HepG2 (cell line): ENCODE measurements at regions not wholly inside any gene's neighbourhood (a gene's known extent, or its start where the extent isn't known, plus 50 kb on each side); places are given as distances from the start of the nearest gene placed in this dataset.

Experiments
- ATAC-seq: fragments of 200-7000 bp; cut with Tn5 transposase; 3 replicates; pipeline ENCODE4 v1.9.1; 2020; ENCODE audit warnings: mild to moderate bottlenecking, moderate library complexity
- BruUV-seq: library from RNA; stranded (reverse); fragments of 400-500 nt; replicated peaks from 2 replicates; lab custom pipeline; 2021; lab: Mats Ljungman, UMichigan
- CTCF ChIA-PET: fragments of 300-600 bp; formaldehyde crosslinking; extraction: SDS; loops from one replicate; lab custom pipeline; 2021; ENCODE audit warnings: low total read pairs, inconsistent platforms, low intra/inter-chr PET ratio; lab: Yijun Ruan, JAX
- POLR2A ChIA-PET: fragments of 350-600 bp; sonication (Branson Sonifier 250); formaldehyde crosslinking; loops from one replicate; lab custom pipeline; 2020; ENCODE audit warnings: antibody characterized with exemption, inconsistent platforms; lab: Yijun Ruan, JAX
- DNase-seq: peaks from one replicate; pipeline ENCODE4 v3.0.0-alpha.2; 2015; ENCODE audit warnings: low spot score
- FAIRE-seq: peaks from 3 replicates; lab custom pipeline; 2011; peaks lifted over from hg19 to GRCh38; lab: Jason Lieb, UNC
- H2AFZ ChIP-seq: one replicate; pipeline ENCODE4 v1.6.1; 2011; ENCODE audit warnings: low read length, inconsistent platforms
- H3K27ac ChIP-seq: fragments of 300-600 bp; 3 replicates; pipeline ENCODE4 v1.8.0; 2011; ENCODE audit warnings: mixed run types, mild to moderate bottlenecking, mixed read lengths, low read length, inconsistent platforms; ENCODE audit not compliant: insufficient read depth; ENCODE audit errors: extremely low read length
- H3K27me3 ChIP-seq, 2 experiments: fragments of 200-600 bp in 1 of 2; 2 replicates in 1 of 2; 3 replicates in 1 of 2; pipeline versions ENCODE4 v1.6.0 to v1.8.0; 2011; ENCODE audit warnings: low read length in 2 of 2, mild to moderate bottlenecking in 2 of 2, moderate library complexity in 2 of 2, inconsistent platforms in 1 of 2; ENCODE audit not compliant: insufficient read depth in 2 of 2, control insufficient read depth in 1 of 2
- H3K36me3 ChIP-seq, 2 experiments: fragments of 200-600 bp in 1 of 2; replicated peaks in 1 of 2; 2 replicates in 1 of 2; 3 replicates in 1 of 2; pipeline versions ENCODE4 v1.5.1 to v1.8.0; 2011; ENCODE audit warnings: low read length in 2 of 2, inconsistent platforms in 1 of 2; ENCODE audit not compliant: insufficient read depth in 2 of 2, control insufficient read depth in 1 of 2
- H3K4me1 ChIP-seq: 2 replicates; pipeline ENCODE4 v1.5.1; 2012; ENCODE audit warnings: low read length, inconsistent platforms; ENCODE audit not compliant: insufficient read depth
- H3K4me2 ChIP-seq: 2 replicates; pipeline ENCODE4 v1.6.0; 2011; ENCODE audit warnings: low read depth, low read length, inconsistent platforms
- H3K4me3 ChIP-seq, 3 experiments: fragments of 200-600 bp in 1 of 3; sonication (generic), shearing (Covaris generic) in 1 of 3; replicated peaks in 1 of 3; 2 replicates each; pipeline ENCODE4 v1.5.1; 2011 to 2016; ENCODE audit warnings: low read length in 3 of 3, inconsistent platforms in 2 of 3, low read depth in 2 of 3, mild to moderate bottlenecking in 2 of 3, control low read depth in 1 of 3, mixed read lengths in 1 of 3; ENCODE audit not compliant: insufficient read depth in 1 of 3
- H3K79me2 ChIP-seq: one replicate; pipeline ENCODE4 v1.6.1; 2011; ENCODE audit warnings: low read length, inconsistent platforms; ENCODE audit not compliant: insufficient read depth
- H3K9ac ChIP-seq: 2 replicates; pipeline ENCODE4 v1.6.0; 2011; ENCODE audit warnings: mild to moderate bottlenecking, low read depth, low read length, inconsistent platforms; ENCODE audit not compliant: insufficient read depth
- H3K9me3 ChIP-seq: 2 replicates; pipeline ENCODE4 v1.5.1; 2012; ENCODE audit warnings: mild to moderate bottlenecking, low read length
- H4K20me1 ChIP-seq: 2 replicates; pipeline ENCODE4 v1.6.0; 2011; ENCODE audit warnings: inconsistent platforms, mild to moderate bottlenecking, low read length, moderate library complexity; ENCODE audit not compliant: insufficient read depth
- ATF7-NPFF ChIP-seq: sonication (generic); formaldehyde crosslinking; IDR thresholded peaks from 2 replicates; pipeline ENCODE4 v1.8.1; 2023; ENCODE audit warnings: mild to moderate bottlenecking, low read depth, missing genetic modification reagents, moderate library complexity
- ATRX ChIP-seq: sonication (generic); formaldehyde crosslinking; IDR thresholded peaks from 2 replicates; pipeline ENCODE4 v1.4.0; 2020; ENCODE audit warnings: missing genetic modification reagents, borderline replicate concordance
- DNMT3B ChIP-seq: conservative IDR thresholded peaks from 2 replicates; pipeline ENCODE4 v1.6.1; 2016; ENCODE audit warnings: missing biosample characterization, control low read depth
- ELF1 ChIP-seq: sonication (generic); formaldehyde crosslinking; IDR thresholded peaks from 2 replicates; pipeline ENCODE4 v1.4.0; 2020; ENCODE audit warnings: missing genetic modification reagents
- GLMP ChIP-seq: sonication (generic); formaldehyde crosslinking; IDR thresholded peaks from 2 replicates; pipeline ENCODE4 v1.9.0; 2021; ENCODE audit warnings: missing genetic modification reagents, mild to moderate bottlenecking, borderline replicate concordance
- MED1 ChIP-seq: sonication (generic); formaldehyde crosslinking; IDR thresholded peaks from 2 replicates; pipeline ENCODE4 v1.4.0; 2020; ENCODE audit warnings: missing genetic modification reagents
- NFKB2 ChIP-seq: sonication (generic); formaldehyde crosslinking; IDR thresholded peaks from 2 replicates; pipeline ENCODE4 v1.4.0; 2020; ENCODE audit warnings: missing genetic modification reagents, borderline replicate concordance
- SALL1 ChIP-seq: sonication (generic); formaldehyde crosslinking; IDR thresholded peaks from 2 replicates; pipeline ENCODE4 v1.8.0; 2022; ENCODE audit warnings: mild to moderate bottlenecking, missing genetic modification reagents
- SP1 ChIP-seq, 2 experiments: fragments of 450-650 bp in 1 of 2; sonication (generic) in 1 of 2; formaldehyde crosslinking in 1 of 2; IDR thresholded peaks; 2 replicates each; pipeline versions ENCODE4 v1.4.0 to v1.6.1; 2016 to 2020; ENCODE audit warnings: missing genetic modification reagents in 1 of 2
- SP2 ChIP-seq: sonication (generic); formaldehyde crosslinking; IDR thresholded peaks from 2 replicates; pipeline ENCODE4 v1.5.1; 2020; ENCODE audit warnings: mild to moderate bottlenecking, missing genetic modification reagents
- TMF1 ChIP-seq: sonication (generic); formaldehyde crosslinking; IDR thresholded peaks from 2 replicates; pipeline ENCODE4 v1.8.1; 2022; ENCODE audit warnings: low read depth, missing genetic modification reagents
- WGBS: methylation state at CpG from one replicate; pipeline ENCODE4 v1.1.6; 2017; ENCODE audit warnings: low lambda C conversion rate; 5-methylcytosine and 5-hydroxymethylcytosine counted together
- in situ Hi-C: cut with HindIII; loops from 2 replicates; pipeline ENCODE4 v1.10.0; 2017; ENCODE audit warnings: low pct_unique_long_range_greater_than_20kb; ENCODE audit not compliant: extremely low pct_ligation_motif_present
- intact Hi-C: fragments of 100-400 bp; cut with micrococcal nuclease; formaldehyde crosslinking; loops from one replicate; pipeline ENCODE4 v1.10.0; 2022; ENCODE audit not compliant: unreplicated experiment
- TF ChIP-seq, protein P1 (sequence below): IDR thresholded peaks from 2 replicates; pipeline ENCODE4 v1.6.1; 2016; ENCODE audit warnings: missing biosample characterization, missing genetic modification reagents, low read depth

- Histone ChIP-seq H3K27ac (no peak overlapping the region), H3K9me3 (peaks cover 12% of the 10 kb centered on the region; the same call in 1 of the 2 replicates), H3K4me3 (no peak overlapping the region), H3K36me3 (no peaks in the 10 kb centered on the region), H4K20me1 (no peaks in the 10 kb centered on the region), H3K4me1 (peaks cover 27% of the 10 kb centered on the region), H3K4me2 (no peak overlapping the region), H2AFZ (no peak overlapping the region), H3K27me3 (peaks cover 2 to 29% of the 10 kb centered on the region in 2 experiments; a peak in 3 of 5 replicates), H3K79me2 (no peaks in the 10 kb centered on the region), H3K9ac (no peak overlapping the region)
- WGBS = 44% methylated on average over 5 of the region's 5 CpGs
- CTCF ChIA-PET = no interaction called here
- FAIRE-seq (no peak), ATAC-seq (no peak), DNase-seq (no peak)
- POLR2A ChIA-PET = no interaction called here
- no TSS peak for BruUV-seq
- TF ChIP-seq SALL1 = no peak
- no peak for TF ChIP-seq ATF7-NPFF (CRISPR knock-in tag)
- TF ChIP-seq ATRX = no peak
- no peak for TF ChIP-seq SP1 (IDR thresholded peaks at IDR 0.05)
- no peak for TF ChIP-seq SP1 (CRISPR knock-in tag; IDR thresholded peaks at IDR 0.05)
- no peak for TF ChIP-seq ELF1 (CRISPR knock-in tag)
- intact Hi-C loops = no loop called here
- in situ Hi-C loops = no loop called here
Observed at GRCh38 chr7:382043-382400, 92.1 kb downstream of the FOXL3 start.

DNA sequence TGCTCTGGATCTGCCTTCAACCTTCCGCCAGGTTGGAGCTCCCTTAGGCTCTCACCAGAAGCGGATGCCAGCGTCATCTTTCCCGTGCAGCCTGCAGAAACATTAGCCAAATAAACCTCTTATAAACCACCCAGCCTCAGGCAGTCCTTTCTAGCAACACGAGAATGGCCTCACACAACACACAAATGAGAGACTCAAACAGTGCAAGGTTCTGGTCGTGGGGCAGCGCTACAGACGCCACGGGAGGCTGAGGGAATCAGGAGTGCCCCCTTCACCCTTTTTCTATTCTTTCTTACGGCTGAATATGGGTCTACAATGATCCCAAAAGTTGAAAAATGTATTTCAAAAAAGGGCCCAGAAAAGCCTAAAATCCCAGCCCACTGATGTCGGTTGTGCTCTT is 96.4 kb downstream of the FOXL3 start:
- H4K20me1 ChIP-seq = no peaks in the 10 kb centered on the region
- peaks cover 12% of the 10 kb centered on the region; the same call in 1 of the 2 replicates for H3K9me3 ChIP-seq
- ATAC-seq (no peak), FAIRE-seq (no peak), DNase-seq (no peak)
- H3K27me3 ChIP-seq = peaks cover 8 to 42% of the 10 kb centered on the region in 2 experiments; a peak in 4 of 5 replicates
- H3K4me3 ChIP-seq = no peak overlapping the region
- no TSS peak for BruUV-seq
- H3K27ac ChIP-seq = no peak overlapping the region
- H3K36me3 ChIP-seq = no peaks in the 10 kb centered on the region
- H3K4me2 ChIP-seq = no peak overlapping the region
- in situ Hi-C loops (no loop called here), intact Hi-C loops (no loop called here)
- H3K4me1 ChIP-seq = peaks cover 19% of the 10 kb centered on the region
- no peak overlapping the region for H3K9ac ChIP-seq
- WGBS = 43% methylated on average over 9 of the region's 11 CpGs
- ChIA-PET POLR2A (no interaction called here), CTCF (no interaction called here)
- no peak overlapping the region for H2AFZ ChIP-seq
- TF ChIP-seq GLMP = no peak
- no peak for TF ChIP-seq DNMT3B (CRISPR knock-in tag)
- TF ChIP-seq, protein P1, sequence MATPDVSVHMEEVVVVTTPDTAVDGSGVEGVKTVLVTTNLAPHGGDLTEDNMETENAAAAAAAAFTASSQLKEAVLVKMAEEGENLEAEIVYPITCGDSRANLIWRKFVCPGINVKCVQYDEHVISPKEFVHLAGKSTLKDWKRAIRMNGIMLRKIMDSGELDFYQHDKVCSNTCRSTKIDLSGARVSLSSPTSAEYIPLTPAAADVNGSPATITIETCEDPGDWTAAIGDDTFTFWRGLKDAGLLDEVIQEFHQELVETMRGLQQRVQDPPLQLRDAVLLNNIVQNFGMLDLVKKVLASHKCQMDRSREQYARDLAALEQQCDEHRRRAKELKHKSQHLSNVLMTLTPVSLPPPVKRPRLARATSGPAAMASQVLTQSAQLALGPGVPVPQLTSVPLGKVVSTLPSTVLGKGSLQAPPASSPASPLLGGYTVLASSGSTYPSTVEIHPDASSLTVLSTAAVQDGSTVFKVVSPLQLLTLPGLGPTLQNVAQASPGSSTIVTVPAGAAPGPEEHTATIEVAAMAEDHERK (CRISPR knock-in tag) = no peak
- no peak for TF ChIP-seq MED1 (CRISPR knock-in tag)
- TF ChIP-seq NFKB2 (CRISPR knock-in tag) = no peak
- no peak for TF ChIP-seq SP2
- TF ChIP-seq TMF1 (CRISPR knock-in tag) = no peak
- H3K79me2 ChIP-seq = no peaks in the 10 kb centered on the region
